Adrenal gland (tissue), 5 donors: ENCODE measurements at regions not wholly inside any gene's neighbourhood (a gene's known extent, or its start where the extent isn't known, plus 50 kb on each side); places are given as distances from the start of the nearest gene placed in this dataset.

Experiments used
- CTCF ChIP-seq, 6 experiments: fragments of 450-650 bp in 4 of 6; fragments of 200-600 bp in 2 of 6; sonication (generic) in 1 of 6; IDR thresholded peaks; 1 replicate in 5 of 6; 2 replicates in 1 of 6; pipeline versions ENCODE4 v1.5.1 to v1.8.0; 2016 to 2021; ENCODE audit warnings: antibody characterized with exemption in 6 of 6, mild to moderate bottlenecking in 2 of 6, moderate library complexity in 1 of 6
- POLR2A ChIP-seq, 2 donors: fragments of 450-650 bp; IDR thresholded peaks; one replicate each; pipeline ENCODE4 v1.6.1; 2017; ENCODE audit warnings: antibody characterized with exemption in 2 of 2, mild to moderate bottlenecking in 2 of 2, moderate library complexity in 1 of 2
- donor health status: DM: no; HTN: no; CAD: no.

GRCh38 chr1:22347854-22348760 is 103.5 kb upstream of the ZBTB40 start:
- TF ChIP-seq CTCF (IDR thresholded peaks at IDR 0.05) (no peak), POLR2A (IDR thresholded peaks at IDR 0.05) (no peak)
